GM23248 (cell line): ENCODE measurements at regions not wholly inside any gene's neighbourhood (a gene's known extent, or its start where the extent isn't known, plus 50 kb on each side); places are given as distances from the start of the nearest gene placed in this dataset.

Source experiments
- EZH2 ChIP-seq: fragments of 200-600 bp; sonication (generic); IDR thresholded peaks from 2 replicates; pipeline ENCODE4 v1.6.1; 2018; ENCODE audit warnings: antibody characterized with exemption, mild to moderate bottlenecking; ENCODE audit not compliant: insufficient read depth, poor library complexity, severe bottlenecking
- EZH2phosphoT487 ChIP-seq: fragments of 200-600 bp; sonication (generic); IDR thresholded peaks from 2 replicates; pipeline ENCODE4 v1.6.1; 2018; ENCODE audit warnings: antibody characterized with exemption, moderate library complexity, mild to moderate bottlenecking, low read depth; ENCODE audit not compliant: insufficient read depth

- TF ChIP-seq EZH2, result no peak
- no peak for TF ChIP-seq EZH2phosphoT487
These were observed 56.0 kb upstream of the FNDC3A start for GRCh38 chr13:48919751-48920150.
